Umbilical cord (tissue), 1 donor: ENCODE measurements at regions not wholly inside any gene's neighbourhood (a gene's known extent, or its start where the extent isn't known, plus 50 kb on each side); places are given as distances from the start of the nearest gene placed in this dataset.
"Not testable (repeated sequence)": the region's sequence is repeated elsewhere in the genome, so short reads cannot be mapped to it uniquely, and the experiment has no call there.

Experiments
- DNase-seq: peaks from one replicate; pipeline ENCODE4 v3.0.0-alpha.2; 2015; ENCODE audit warnings: low spot score

- DNase-seq = no peak
These were observed 199.5 kb upstream of the TPRG1 start for GRCh38 chr3:188972310-188972709.

GRCh38 chr3:188974856-188975599, 196.7 kb upstream of the TPRG1 start:
- DNase-seq = no peak

GRCh38 chr3:188975600-188976314, 196.0 kb upstream of the TPRG1 start:
- no peak for DNase-seq

GRCh38 chr3:188976407-188976806, 195.4 kb upstream of the TPRG1 start:
- DNase-seq = no peak

- no peak for DNase-seq
These were observed 193.2 kb upstream of the TPRG1 start for GRCh38 chr3:188978421-188979171.

- no peak for DNase-seq
These were observed 192.5 kb upstream of the TPRG1 start for GRCh38 chr3:188979248-188979647.

- no peak for DNase-seq
These were observed 192.0 kb upstream of the TPRG1 start for GRCh38 chr3:188979669-188980310.

- DNase-seq = no peak
These were observed 178.6 kb upstream of the TPRG1 start for GRCh38 chr3:188993181-188993580.

- DNase-seq = no peak
These were observed 170.2 kb upstream of the TPRG1 start for GRCh38 chr3:189001559-189001958.

- DNase-seq = no peak
These were observed 168.4 kb upstream of the TPRG1 start for GRCh38 chr3:189003410-189003809.

- DNase-seq = no peak
These were observed 158.4 kb upstream of the TPRG1 start for GRCh38 chr3:189013224-189013888.

GRCh38 chr3:189014526-189014925, 157.2 kb upstream of the TPRG1 start:
- no peak for DNase-seq

- not testable (repeated sequence) for DNase-seq
These were observed 148.9 kb upstream of the TPRG1 start for GRCh38 chr3:189022576-189023466.

GRCh38 chr3:189025866-189026265, 145.9 kb upstream of the TPRG1 start:
- no peak for DNase-seq

GRCh38 chr3:189027626-189028155, 144.1 kb upstream of the TPRG1 start:
- no peak for DNase-seq

- no peak for DNase-seq
These were observed 132.7 kb upstream of the TPRG1 start for GRCh38 chr3:189038773-189039745.

GRCh38 chr3:189040656-189041335, 131.0 kb upstream of the TPRG1 start:
- DNase-seq = no peak

- peak; percentile 9 for DNase-seq
These were observed 130.2 kb upstream of the TPRG1 start for GRCh38 chr3:189041482-189042090.
